HEK293 (cell line): ENCODE measurements at regions not wholly inside any gene's neighbourhood (a gene's known extent, or its start where the extent isn't known, plus 50 kb on each side); places are given as distances from the start of the nearest gene placed in this dataset.

ENCODE experiments used
- CTCF ChIA-PET: fragments of 350-600 bp; formaldehyde crosslinking; extraction: SDS; loops from one replicate; lab custom pipeline; 2021; ENCODE audit warnings: antibody characterized with exemption; lab: Yijun Ruan, JAX
- POLR2A ChIA-PET: fragments of 300-600 bp; formaldehyde crosslinking; extraction: SDS; loops from one replicate; lab custom pipeline; 2020; ENCODE audit warnings: antibody characterized with exemption, inconsistent platforms; lab: Yijun Ruan, JAX
- H3K27ac ChIP-seq: fragments of 200-500 bp; sonication (Bioruptor generic); 2 replicates; pipeline ENCODE4 v1.5.1; 2014; ENCODE audit warnings: low read depth, low read length, control low read depth, inconsistent platforms; ENCODE audit errors: extremely low read depth
- H3K36me3 ChIP-seq, 2 experiments: fragments of 200-500 bp in 1 of 2; sonication (Bioruptor generic) in 1 of 2; 1 replicate in 1 of 2; 2 replicates in 1 of 2; pipeline ENCODE4 v1.5.1; 2014 to 2017; ENCODE audit warnings: inconsistent platforms in 2 of 2, low read length in 2 of 2; ENCODE audit not compliant: control insufficient read depth in 2 of 2, insufficient read depth in 1 of 2
- H3K4me1 ChIP-seq: fragments of 200-500 bp; sonication (Bioruptor generic); 2 replicates; pipeline ENCODE4 v1.5.1; 2014; ENCODE audit warnings: mild to moderate bottlenecking, low read length, inconsistent platforms; ENCODE audit not compliant: control insufficient read depth, insufficient read depth
- H3K4me3 ChIP-seq: 2 replicates; pipeline ENCODE4 v1.5.1; 2011; ENCODE audit warnings: low read depth, mild to moderate bottlenecking, control low read depth, low read length, moderate library complexity
- H3K9me3 ChIP-seq: fragments of 200-500 bp; sonication (Bioruptor generic); 2 replicates; pipeline ENCODE4 v1.5.1; 2014; ENCODE audit warnings: low read depth, low read length, inconsistent platforms; ENCODE audit not compliant: control insufficient read depth, insufficient read depth
- BCL11B ChIP-seq: fragments of 450-650 bp; formaldehyde crosslinking; IDR thresholded peaks from 2 replicates; pipeline ENCODE4 v1.5.1; 2016; ENCODE audit warnings: low read depth, missing biosample characterization, missing genetic modification characterization
- FEZF1 ChIP-seq: fragments of 450-650 bp; formaldehyde crosslinking; IDR thresholded peaks from 2 replicates; pipeline ENCODE4 v1.5.1; 2016; ENCODE audit warnings: missing biosample characterization, missing genetic modification characterization
- GLIS2 ChIP-seq: fragments of 450-650 bp; formaldehyde crosslinking; IDR thresholded peaks from 2 replicates; pipeline ENCODE4 v1.5.1; 2016; ENCODE audit warnings: missing biosample characterization, missing genetic modification characterization
- KLF7 ChIP-seq: fragments of 450-650 bp; formaldehyde crosslinking; IDR thresholded peaks from 2 replicates; pipeline ENCODE4 v1.5.1; 2016; ENCODE audit warnings: missing biosample characterization, missing genetic modification characterization, borderline replicate concordance
- OSR2 ChIP-seq: fragments of 450-650 bp; formaldehyde crosslinking; IDR thresholded peaks from 2 replicates; pipeline ENCODE4 v1.5.1; 2016; ENCODE audit warnings: missing biosample characterization, missing genetic modification characterization
- TRIM28 ChIP-seq: IDR thresholded peaks from 2 replicates; pipeline ENCODE4 v1.6.1; 2011; ENCODE audit warnings: low read length, control low read depth, borderline replicate concordance
- ZIC2 ChIP-seq: fragments of 450-650 bp; formaldehyde crosslinking; IDR thresholded peaks from 2 replicates; pipeline ENCODE4 v1.5.1; 2016; ENCODE audit warnings: missing biosample characterization, missing genetic modification characterization
- ZNF114 ChIP-seq: fragments of 450-650 bp; formaldehyde crosslinking; IDR thresholded peaks from 2 replicates; pipeline ENCODE4 v1.5.0; 2017; ENCODE audit warnings: missing biosample characterization, missing genetic modification characterization
- ZNF138 ChIP-seq: fragments of 450-650 bp; formaldehyde crosslinking; IDR thresholded peaks from 2 replicates; pipeline ENCODE4 v1.5.1; 2016; ENCODE audit warnings: missing biosample characterization, missing genetic modification characterization, borderline replicate concordance
- ZNF16 ChIP-seq: fragments of 450-650 bp; formaldehyde crosslinking; IDR thresholded peaks from 2 replicates; pipeline ENCODE4 v1.5.1; 2016; ENCODE audit warnings: low read depth, missing biosample characterization, missing genetic modification characterization
- ZNF202 ChIP-seq: fragments of 450-650 bp; formaldehyde crosslinking; IDR thresholded peaks from 2 replicates; pipeline ENCODE4 v1.5.1; 2016; ENCODE audit warnings: missing biosample characterization, missing genetic modification characterization, borderline replicate concordance
- ZNF248 ChIP-seq: fragments of 450-650 bp; formaldehyde crosslinking; IDR thresholded peaks from 2 replicates; pipeline ENCODE4 v1.5.1; 2017; ENCODE audit warnings: missing biosample characterization, missing genetic modification characterization
- ZNF292 ChIP-seq: fragments of 450-650 bp; formaldehyde crosslinking; IDR thresholded peaks from 2 replicates; pipeline ENCODE4 v1.5.1; 2016; ENCODE audit warnings: low read depth, missing biosample characterization, missing genetic modification characterization, borderline replicate concordance
- ZNF398 ChIP-seq: fragments of 450-650 bp; formaldehyde crosslinking; IDR thresholded peaks from 2 replicates; pipeline ENCODE4 v1.5.1; 2017; ENCODE audit warnings: missing biosample characterization, missing genetic modification characterization
- ZNF426 ChIP-seq: fragments of 450-650 bp; formaldehyde crosslinking; IDR thresholded peaks from 2 replicates; pipeline ENCODE4 v1.5.1; 2017; ENCODE audit warnings: missing biosample characterization, missing genetic modification characterization, mild to moderate bottlenecking, inconsistent platforms, moderate library complexity
- ZNF658 ChIP-seq: fragments of 450-650 bp; formaldehyde crosslinking; IDR thresholded peaks from 2 replicates; pipeline ENCODE4; 2016; ENCODE audit warnings: missing biosample characterization, missing genetic modification characterization
- ZNF777 ChIP-seq: fragments of 450-650 bp; formaldehyde crosslinking; IDR thresholded peaks from 2 replicates; pipeline ENCODE4 v1.5.1; 2017; ENCODE audit warnings: missing biosample characterization, missing genetic modification characterization, borderline replicate concordance
- TF ChIP-seq, protein P1 (sequence below): fragments of 450-650 bp; formaldehyde crosslinking; IDR thresholded peaks from 2 replicates; pipeline ENCODE4 v1.5.1; 2017; ENCODE audit warnings: missing biosample characterization, missing genetic modification characterization
- TF ChIP-seq, protein P2 (sequence below): fragments of 450-650 bp; formaldehyde crosslinking; IDR thresholded peaks from 2 replicates; pipeline ENCODE4 v1.5.1; 2016; ENCODE audit warnings: missing biosample characterization, missing genetic modification characterization, borderline replicate concordance

DNA sequence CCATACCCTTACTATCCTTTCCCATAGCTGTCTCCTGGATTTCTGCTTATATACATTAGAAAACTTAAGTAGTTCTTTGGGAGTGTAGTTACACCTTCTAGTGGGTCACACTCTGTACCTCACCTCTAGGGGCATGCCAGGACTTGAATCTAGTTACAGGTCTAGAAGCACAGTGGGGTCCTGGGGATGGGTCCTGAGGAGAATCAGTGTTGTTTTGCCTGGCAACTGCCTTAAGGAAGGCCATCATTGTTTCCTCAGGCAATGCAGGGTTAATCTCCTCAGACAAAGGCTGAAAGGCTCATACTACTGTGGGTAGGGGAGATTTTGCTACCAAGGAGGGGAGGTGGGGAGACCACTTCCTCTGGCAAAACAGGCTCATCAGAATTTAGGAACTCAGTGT is 750.3 kb downstream of the FAT4 start:
- CTCF ChIA-PET = no interaction called here
- H3K4me3 ChIP-seq = no peak overlapping the region
- H3K4me1 ChIP-seq = no peaks in the 10 kb centered on the region
- TF ChIP-seq ZNF248 (tag by site-specific recombination) (no peak), ZNF138 (no peak)
- TF ChIP-seq, all 188 proteins: peak for 0
- H3K36me3 ChIP-seq = no peaks in the 10 kb centered on the region
- POLR2A ChIA-PET = no interaction called here
- H3K27ac ChIP-seq = no peak overlapping the region
- no peaks in the 10 kb centered on the region for H3K9me3 ChIP-seq

GRCh38 chr4:126071346-126072333 is 756.9 kb downstream of the FAT4 start:
- H3K4me1 ChIP-seq = peaks cover 3% of the 10 kb centered on the region; the same call in 1 of the 2 replicates
- POLR2A ChIA-PET = no interaction called here
- peak; percentile 63 for TF ChIP-seq FEZF1
- no peak for TF ChIP-seq BCL11B (tag by site-specific recombination)
- 0 out of 2 replicates have a peak, but pooled peaks have one; percentile 25 for TF ChIP-seq TRIM28
- no peak for TF ChIP-seq KLF7 (tag by site-specific recombination)
- no peak for TF ChIP-seq GLIS2 (tag by site-specific recombination)
- TF ChIP-seq, protein P1, sequence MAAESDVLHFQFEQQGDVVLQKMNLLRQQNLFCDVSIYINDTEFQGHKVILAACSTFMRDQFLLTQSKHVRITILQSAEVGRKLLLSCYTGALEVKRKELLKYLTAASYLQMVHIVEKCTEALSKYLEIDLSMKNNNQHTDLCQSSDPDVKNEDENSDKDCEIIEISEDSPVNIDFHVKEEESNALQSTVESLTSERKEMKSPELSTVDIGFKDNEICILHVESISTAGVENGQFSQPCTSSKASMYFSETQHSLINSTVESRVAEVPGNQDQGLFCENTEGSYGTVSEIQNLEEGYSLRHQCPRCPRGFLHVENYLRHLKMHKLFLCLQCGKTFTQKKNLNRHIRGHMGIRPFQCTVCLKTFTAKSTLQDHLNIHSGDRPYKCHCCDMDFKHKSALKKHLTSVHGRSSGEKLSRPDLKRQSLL (tag by site-specific recombination) = peak; percentile 87
- TF ChIP-seq ZNF292 (tag by site-specific recombination) = no peak
- TF ChIP-seq, all 188 proteins: peak for 3
- Histone ChIP-seq H3K9me3 (no peaks in the 10 kb centered on the region), H3K36me3 (no peaks in the 10 kb centered on the region), H3K4me3 (no peak overlapping the region), H3K27ac (no peak overlapping the region; the same call in 1 of the 2 replicates)
- CTCF ChIA-PET = no interaction called here

- H3K4me3 ChIP-seq = no peak overlapping the region
- TF ChIP-seq ZNF658 (tag by site-specific recombination) (no peak), OSR2 (no peak), ZNF202 (no peak), ZNF114 (tag by site-specific recombination) (no peak), ZIC2 (tag by site-specific recombination) (no peak), ZNF16 (no peak), ZNF398 (no peak), ZNF777 (tag by site-specific recombination) (no peak), ZNF426 (tag by site-specific recombination) (no peak)
- TF ChIP-seq, protein P2, sequence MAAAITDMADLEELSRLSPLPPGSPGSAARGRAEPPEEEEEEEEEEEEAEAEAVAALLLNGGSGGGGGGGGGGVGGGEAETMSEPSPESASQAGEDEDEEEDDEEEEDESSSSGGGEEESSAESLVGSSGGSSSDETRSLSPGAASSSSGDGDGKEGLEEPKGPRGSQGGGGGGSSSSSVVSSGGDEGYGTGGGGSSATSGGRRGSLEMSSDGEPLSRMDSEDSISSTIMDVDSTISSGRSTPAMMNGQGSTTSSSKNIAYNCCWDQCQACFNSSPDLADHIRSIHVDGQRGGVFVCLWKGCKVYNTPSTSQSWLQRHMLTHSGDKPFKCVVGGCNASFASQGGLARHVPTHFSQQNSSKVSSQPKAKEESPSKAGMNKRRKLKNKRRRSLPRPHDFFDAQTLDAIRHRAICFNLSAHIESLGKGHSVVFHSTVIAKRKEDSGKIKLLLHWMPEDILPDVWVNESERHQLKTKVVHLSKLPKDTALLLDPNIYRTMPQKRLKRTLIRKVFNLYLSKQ (tag by site-specific recombination) = no peak
- TF ChIP-seq, all 188 proteins: peak for 0
- Histone ChIP-seq H3K9me3 (no peaks in the 10 kb centered on the region), H3K27ac (no peak overlapping the region), H3K36me3 (no peaks in the 10 kb centered on the region), H3K4me1 (no peaks in the 10 kb centered on the region)
- ChIA-PET POLR2A (no interaction called here), CTCF (no interaction called here)
These were observed 766.6 kb downstream of the FAT4 start for GRCh38 chr4:126081336-126081735.
